ENCODE measurements at regions not wholly inside any gene's neighbourhood (a gene's known extent, or its start where the extent isn't known, plus 50 kb on each side); places are given as distances from the start of the nearest gene placed in this dataset.

GRCh38 chr15:80310776-80311175 lies 58.8 kb upstream of the CTXND1 start:
- no peak for TF ChIP-seq CTCF (IDR thresholded peaks at IDR 0.05)

GRCh38 chr15:80315289-80315987 lies 63.4 kb upstream of the CTXND1 start:
- Histone ChIP-seq H3K4me1 (ENCODE audit: control insufficient read depth in 1 of 2, insufficient read depth in 2 of 2, low read length in 2 of 2) (no peaks in the 10 kb centered on the region), H2AFZ (ENCODE audit: insufficient read depth, low read depth, low read length, poor library complexity, severe bottlenecking) (no peak overlapping the region), H3K9me3 (replicated peaks in 1 of 2; ENCODE audit: control insufficient read depth in 1 of 2, insufficient read depth in 1 of 2, low read length in 2 of 2) (no peaks in the 10 kb centered on the region), H3K27me3 (ENCODE audit: control insufficient read depth in 2 of 2, insufficient read depth in 2 of 2, low read length in 2 of 2) (no peaks in the 10 kb centered on the region), H3K36me3 (replicated peaks in 1 of 2; ENCODE audit: control insufficient read depth in 1 of 2, insufficient read depth in 2 of 2, low read length in 2 of 2) (no peaks in the 10 kb centered on the region), H3K4me2 (replicated peaks; ENCODE audit: extremely low read depth, low read length, poor library complexity, severe bottlenecking) (no peak overlapping the region), H3K27ac (ENCODE audit: low read depth in 1 of 2, low read length in 2 of 2) (no peak overlapping the region), H3K79me2 (ENCODE audit: insufficient read depth, low read length) (no peaks in the 10 kb centered on the region), H3K9ac (ENCODE audit: insufficient read depth, low read length, poor library complexity, severe bottlenecking) (no peak overlapping the region), H3K4me3 (replicated peaks in 1 of 3; ENCODE audit: low read depth in 2 of 3, low read length in 3 of 3) (no peak overlapping the region), H4K20me1 (ENCODE audit: insufficient read depth, low read length) (no peaks in the 10 kb centered on the region)
- Mint-ChIP-seq H3K4me1 (no peaks in the 10 kb centered on the region), H3K27me3 (ENCODE audit: low read depth in 3 of 3) (peaks cover 0 to 3% (median 3%) of the 10 kb centered on the region in 3 donors), H3K4me3 (peak overlapping the region in 1 of 2 donors; percentile 35), H3K27ac (no peak overlapping the region), H3K36me3 (no peaks in the 10 kb centered on the region), H3K9me3 (peaks cover 0 to 2% (median 0%) of the 10 kb centered on the region in 7 donors)
- no peak for DNase-seq
- no peak for TF ChIP-seq CTCF (IDR thresholded peaks at IDR 0.05)
- 88% methylated on average over 7 of the region's 11 CpGs for WGBS (ENCODE audit: insufficient coverage)
- intact Hi-C loops (cut with micrococcal nuclease), result no loop called here

More at GRCh38 chr15:80310776-80311175, 58.8 kb upstream of the CTXND1 start:
- Mint-ChIP-seq H3K36me3 (no peaks in the 10 kb centered on the region), H3K9me3 (peaks cover 0 to 3% (median 0%) of the 10 kb centered on the region in 7 donors), H3K4me3 (no peak overlapping the region), H3K27me3 (ENCODE audit: low read depth in 3 of 3) (peaks cover 3 to 10% (median 7%) of the 10 kb centered on the region in 3 donors), H3K27ac (no peak overlapping the region), H3K4me1 (no peaks in the 10 kb centered on the region)
- no peaks in the 10 kb centered on the region for H3K36me3 ChIP-seq (replicated peaks in 1 of 2; ENCODE audit: control insufficient read depth in 1 of 2, insufficient read depth in 2 of 2, low read length in 2 of 2)
- no peaks in the 10 kb centered on the region for H3K27me3 ChIP-seq (ENCODE audit: control insufficient read depth in 2 of 2, insufficient read depth in 2 of 2, low read length in 2 of 2)
- no peaks in the 10 kb centered on the region for H3K4me1 ChIP-seq (ENCODE audit: control insufficient read depth in 1 of 2, insufficient read depth in 2 of 2, low read length in 2 of 2)
- H3K4me2 ChIP-seq (replicated peaks; ENCODE audit: extremely low read depth, low read length, poor library complexity, severe bottlenecking), result no peak overlapping the region
- no peak for DNase-seq
- no peak overlapping the region for H3K9ac ChIP-seq (ENCODE audit: insufficient read depth, low read length, poor library complexity, severe bottlenecking)
- H3K4me3 ChIP-seq (replicated peaks in 1 of 3; ENCODE audit: low read depth in 2 of 3, low read length in 3 of 3), result no peak overlapping the region
- no peaks in the 10 kb centered on the region for H3K79me2 ChIP-seq (ENCODE audit: insufficient read depth, low read length)
- WGBS (ENCODE audit: insufficient coverage), result no CpG with 5 or more reads among the region's 7 CpGs
- H3K9me3 ChIP-seq (replicated peaks in 1 of 2; ENCODE audit: control insufficient read depth in 1 of 2, insufficient read depth in 1 of 2, low read length in 2 of 2), result no peaks in the 10 kb centered on the region
- H2AFZ ChIP-seq (ENCODE audit: insufficient read depth, low read depth, low read length, poor library complexity, severe bottlenecking), result no peak overlapping the region
- intact Hi-C loops (cut with micrococcal nuclease), result no loop called here
- H4K20me1 ChIP-seq (ENCODE audit: insufficient read depth, low read length), result no peaks in the 10 kb centered on the region
- no peak overlapping the region for H3K27ac ChIP-seq (ENCODE audit: low read depth in 1 of 2, low read length in 2 of 2)
